ENCODE measurements at regions not wholly inside any gene's neighbourhood (a gene's known extent, or its start where the extent isn't known, plus 50 kb on each side); places are given as distances from the start of the nearest gene placed in this dataset.

DNA sequence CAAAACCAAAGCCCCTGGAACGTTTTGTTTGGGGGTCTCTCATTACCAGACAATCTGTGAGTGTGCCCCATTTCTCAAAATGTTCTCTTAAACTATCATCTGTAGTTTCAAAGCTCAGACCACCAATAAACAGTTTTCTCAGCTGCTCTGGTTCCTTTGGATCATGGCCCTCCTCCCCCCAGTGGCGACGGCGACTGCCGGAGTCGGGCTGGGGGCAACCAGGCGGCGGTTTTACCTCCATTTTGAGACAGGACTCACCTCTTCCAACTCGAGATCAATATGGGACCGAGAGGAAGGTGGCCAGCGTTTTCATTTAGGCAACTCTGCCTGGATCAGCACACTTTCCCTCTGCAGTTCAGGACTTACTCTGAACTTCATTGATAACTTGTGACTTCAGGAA, 141.5 kb upstream of the ZNF32 start:
- DNase-seq (ENCODE audit: low spot score): no peak

DNA sequence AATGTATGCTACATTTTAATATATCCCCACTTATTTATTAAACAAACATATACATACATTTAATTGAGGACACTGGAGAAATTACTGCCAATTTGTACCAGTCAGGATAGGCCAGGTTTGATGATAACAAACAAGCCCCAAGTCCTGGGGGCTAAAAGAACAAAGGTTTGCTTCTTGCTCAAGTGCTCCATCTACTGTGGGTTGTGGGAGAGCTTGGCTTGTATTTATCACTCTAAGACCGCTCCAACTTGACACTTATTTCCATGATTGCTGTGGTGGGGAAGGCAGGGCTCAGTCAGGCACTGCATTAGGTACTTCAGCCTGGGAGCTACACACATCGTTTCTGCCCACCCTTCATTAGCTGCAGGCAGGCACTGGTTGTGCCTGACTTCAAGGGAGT, 136.6 kb upstream of the ZNF32 start:
- no peak for DNase-seq (ENCODE audit: low spot score)

- DNase-seq (ENCODE audit: low spot score): no peak
Measured at GRCh38 chr10:43782814-43783213, 134.1 kb upstream of the ZNF32 start.

- no peak for DNase-seq (ENCODE audit: low spot score)
Measured at GRCh38 chr10:43781480-43782361, 133.0 kb upstream of the ZNF32 start.

DNA sequence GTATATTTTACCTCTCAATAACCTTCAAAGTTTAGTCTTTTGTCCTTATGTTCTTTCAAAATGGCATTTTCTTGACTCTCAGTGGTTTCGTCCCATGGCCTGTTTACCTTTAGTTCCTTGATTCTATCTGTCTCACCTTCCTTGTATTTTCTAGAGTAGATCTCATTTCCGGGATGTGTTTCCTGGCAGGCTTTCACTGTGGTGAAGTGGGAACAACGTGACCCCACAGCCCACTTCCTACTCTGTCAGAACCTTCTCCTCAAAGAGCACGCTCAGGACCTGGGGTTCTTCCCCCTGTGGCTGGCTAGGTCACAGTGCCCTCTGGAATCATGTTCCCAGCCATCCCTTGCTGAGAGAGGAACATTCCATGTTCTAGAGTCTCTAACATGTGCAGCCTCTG, 129.9 kb upstream of the ZNF32 start:
- no peak for DNase-seq (ENCODE audit: low spot score)

GRCh38 chr10:43775384-43775783, 126.7 kb upstream of the ZNF32 start:
- DNase-seq (ENCODE audit: low spot score): no peak

GRCh38 chr10:43774234-43774769, 125.6 kb upstream of the ZNF32 start:
- DNase-seq (ENCODE audit: low spot score): no peak

DNA sequence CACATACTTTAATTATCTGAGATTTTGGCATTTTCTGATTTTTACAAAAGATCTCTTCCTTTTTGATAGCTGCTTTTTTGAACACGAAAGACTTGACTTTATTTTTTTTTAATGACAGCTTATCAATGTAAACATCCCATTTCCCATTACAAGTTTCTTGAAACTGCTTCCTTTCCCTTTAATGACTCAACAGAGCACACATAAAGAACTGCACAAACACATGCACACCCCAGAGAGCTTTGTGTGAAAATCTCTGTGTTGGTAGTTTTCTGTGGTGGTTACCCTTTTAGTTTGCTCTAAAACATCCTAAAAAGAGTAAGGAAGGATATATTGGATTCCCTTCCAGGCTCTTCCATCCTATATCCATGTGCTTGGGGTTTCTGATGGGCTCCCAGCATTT, 125.1 kb upstream of the ZNF32 start:
- no peak for DNase-seq (ENCODE audit: low spot score)

GRCh38 chr10:43772171-43772570, 123.5 kb upstream of the ZNF32 start:
- DNase-seq (ENCODE audit: low spot score): no peak

DNA sequence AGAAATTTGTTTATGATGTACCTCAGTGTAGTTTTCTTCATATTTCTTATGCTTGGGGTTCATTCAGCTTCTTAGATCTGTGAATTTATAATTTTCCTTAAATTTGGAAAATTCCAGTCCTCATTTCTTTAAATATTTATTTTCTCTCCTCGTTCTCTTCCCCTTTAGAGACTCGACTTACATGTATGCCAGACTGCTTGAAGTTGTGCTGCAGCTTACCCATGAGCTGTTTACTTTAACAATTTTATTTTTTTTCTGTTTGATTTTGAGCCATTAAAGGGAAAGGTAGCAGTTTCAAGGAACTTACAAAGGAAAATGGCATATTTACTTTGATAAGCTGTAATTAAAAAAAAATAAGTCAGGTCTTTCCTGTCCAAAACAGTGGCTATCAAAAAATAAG, 123.0 kb upstream of the ZNF32 start:
- no peak for DNase-seq (ENCODE audit: low spot score)

DNA sequence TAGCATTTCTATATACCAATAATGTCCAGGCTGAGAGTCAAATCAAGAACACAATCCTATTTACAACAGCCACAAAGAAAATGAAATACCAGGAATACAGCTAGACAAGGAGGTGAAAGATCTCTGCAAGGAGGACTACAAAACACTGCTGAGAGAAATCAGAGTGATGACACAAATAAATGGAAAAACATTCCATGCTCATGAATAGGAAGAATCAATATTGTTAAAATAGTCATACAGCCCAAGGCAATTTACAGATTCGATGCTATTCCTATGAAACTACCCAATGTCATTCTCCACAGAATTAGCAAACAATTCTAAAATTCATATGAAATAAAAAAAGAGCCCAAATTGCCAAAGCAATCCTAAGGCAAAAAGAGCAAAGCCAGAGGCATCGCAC, 116.8 kb upstream of the ZNF32 start:
- DNase-seq (ENCODE audit: low spot score): no peak

DNA sequence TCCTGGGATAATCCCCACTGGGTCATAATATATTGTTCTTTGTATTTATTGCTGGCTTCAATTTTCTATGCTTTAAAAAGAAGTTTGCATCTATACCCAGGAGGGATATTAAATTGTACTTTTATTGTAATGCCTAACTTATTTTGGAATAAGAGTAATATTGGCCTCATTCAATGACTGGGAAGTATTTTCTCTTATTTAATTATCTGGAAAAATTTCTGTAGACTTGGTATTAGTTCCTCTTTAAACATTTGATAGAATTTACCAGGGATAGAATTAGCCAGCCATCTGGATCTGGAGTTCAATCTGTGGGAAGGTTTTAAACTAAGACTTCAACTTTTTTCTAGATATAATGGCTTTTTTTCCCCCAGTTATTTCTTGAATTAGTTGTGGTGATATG, 115.2 kb upstream of the ZNF32 start:
- DNase-seq (ENCODE audit: low spot score): no peak

DNA sequence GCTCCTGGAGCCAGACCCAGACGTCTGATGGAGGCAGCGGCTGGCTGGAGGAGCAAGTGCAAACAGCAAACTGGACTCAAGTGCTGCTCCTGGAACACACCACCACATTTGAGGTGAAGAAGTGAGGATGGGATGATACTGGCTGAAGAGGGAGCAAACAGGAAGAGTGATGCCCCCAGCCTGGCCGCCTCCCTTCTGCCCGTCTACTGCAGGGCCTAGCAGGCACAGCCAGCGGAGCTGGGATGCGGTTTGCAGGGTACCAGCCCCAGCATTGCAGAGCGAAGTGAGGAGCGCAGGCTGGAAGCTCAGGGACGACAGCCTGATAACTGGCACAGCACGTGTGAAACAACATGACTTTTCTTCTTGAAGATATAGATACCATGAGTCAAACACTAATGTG, 111.8 kb upstream of the ZNF32 start:
- no peak for DNase-seq (ENCODE audit: low spot score)

DNA sequence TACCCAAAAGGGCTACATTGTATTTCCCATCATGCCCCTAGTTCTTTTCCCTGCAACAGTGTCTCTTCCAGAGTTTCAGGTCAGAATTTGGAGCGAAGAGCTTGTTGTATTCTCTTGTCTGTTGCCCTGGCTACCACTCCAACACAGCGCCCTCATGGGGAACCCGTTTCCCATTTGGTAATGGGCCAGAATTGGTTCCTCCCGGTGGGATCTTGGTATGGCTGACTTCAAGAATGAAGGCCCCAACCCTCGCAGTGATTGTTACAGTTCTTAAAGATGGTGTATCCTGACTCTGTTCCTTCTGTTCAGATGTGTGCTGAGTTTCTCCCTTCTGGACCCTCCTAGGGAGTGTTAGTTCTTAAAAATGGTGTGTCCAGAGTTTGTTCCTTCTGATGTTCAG, 110.5 kb upstream of the ZNF32 start:
- no peak for DNase-seq (ENCODE audit: low spot score)

DNA sequence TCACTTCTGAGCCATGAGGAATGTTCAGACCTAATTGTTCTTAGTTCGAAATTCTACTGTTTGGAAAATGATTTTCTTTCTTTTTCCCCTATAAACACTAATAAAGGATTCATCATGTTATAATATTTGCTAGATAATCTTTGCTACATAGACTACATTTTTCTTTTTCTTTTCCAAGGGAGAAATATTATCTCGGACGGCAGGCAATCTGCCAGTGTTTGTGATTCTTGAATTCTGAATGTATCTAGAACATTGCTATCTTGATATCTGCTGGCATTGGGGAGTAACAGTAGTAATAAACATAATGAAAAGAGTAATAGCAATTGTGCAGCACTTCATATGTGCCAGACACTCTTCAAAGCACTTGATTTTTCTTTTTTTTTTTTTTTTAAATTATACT, 107.7 kb upstream of the ZNF32 start:
- no peak for DNase-seq (ENCODE audit: low spot score)

DNA sequence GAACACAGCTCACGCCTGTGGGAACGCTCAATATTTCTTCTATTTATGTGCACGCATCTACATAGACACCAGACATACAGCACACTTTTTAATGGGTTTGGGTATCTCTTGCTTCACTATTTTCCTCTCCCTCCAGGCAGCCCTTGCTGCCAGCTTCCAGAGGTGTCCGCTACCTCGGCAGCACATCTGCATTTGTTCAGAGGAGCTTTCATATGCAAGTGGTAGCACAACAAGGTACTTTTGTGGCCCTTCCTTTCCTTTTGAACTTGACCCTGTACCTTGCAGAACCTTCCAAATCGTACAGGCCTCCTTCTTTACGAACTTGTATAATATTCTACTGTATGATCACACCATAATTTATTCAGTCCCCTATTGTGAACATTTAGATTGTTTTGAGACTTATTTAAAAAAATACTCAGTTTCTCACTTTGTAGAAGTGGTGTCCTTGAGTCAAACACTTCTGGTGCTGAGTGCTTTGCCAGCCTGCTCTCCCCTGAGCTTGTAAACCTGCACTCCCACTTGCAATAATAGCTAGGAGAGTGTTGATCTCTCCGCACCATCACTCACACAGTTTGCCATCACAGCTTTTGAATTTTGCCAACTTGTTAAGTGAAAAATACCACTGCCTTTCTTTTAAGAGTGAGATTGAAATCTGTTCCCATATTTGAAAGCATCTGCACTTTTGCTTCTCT, 106.0 kb upstream of the ZNF32 start:
- no peak for DNase-seq (ENCODE audit: low spot score)

- no peak for DNase-seq (ENCODE audit: low spot score)
Measured at GRCh38 chr10:43753397-43754061, 104.8 kb upstream of the ZNF32 start.

GRCh38 chr10:43752682-43753081, 104.0 kb upstream of the ZNF32 start:
- no peak for DNase-seq (ENCODE audit: low spot score)

GRCh38 chr10:43751646-43752045, 103.0 kb upstream of the ZNF32 start:
- no peak for DNase-seq (ENCODE audit: low spot score)

GRCh38 chr10:43749940-43750552, 101.4 kb upstream of the ZNF32 start:
- no peak for DNase-seq (ENCODE audit: low spot score)

DNA sequence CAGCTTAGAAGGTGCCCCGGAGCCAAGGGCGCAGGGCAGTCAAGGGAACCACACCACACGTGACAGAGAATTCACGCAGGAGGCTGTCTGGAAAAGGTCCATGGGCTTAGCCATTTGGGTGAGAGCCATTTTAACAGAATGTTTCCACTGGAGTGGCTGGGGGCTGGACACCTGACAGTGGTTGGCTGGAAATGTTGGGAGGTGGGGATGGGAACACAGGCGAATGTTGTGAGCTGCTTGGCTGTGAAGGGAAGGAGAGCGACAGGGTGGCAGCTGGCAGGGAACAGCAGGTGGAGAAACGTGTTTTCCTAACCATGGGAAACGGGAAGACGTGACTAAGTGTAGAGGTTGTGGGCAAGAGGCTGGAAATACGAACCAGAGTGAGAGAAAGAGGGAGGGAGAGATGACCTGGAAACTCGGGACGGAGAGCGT, 100.5 kb upstream of the ZNF32 start:
- no peak for DNase-seq (ENCODE audit: low spot score)

DNA sequence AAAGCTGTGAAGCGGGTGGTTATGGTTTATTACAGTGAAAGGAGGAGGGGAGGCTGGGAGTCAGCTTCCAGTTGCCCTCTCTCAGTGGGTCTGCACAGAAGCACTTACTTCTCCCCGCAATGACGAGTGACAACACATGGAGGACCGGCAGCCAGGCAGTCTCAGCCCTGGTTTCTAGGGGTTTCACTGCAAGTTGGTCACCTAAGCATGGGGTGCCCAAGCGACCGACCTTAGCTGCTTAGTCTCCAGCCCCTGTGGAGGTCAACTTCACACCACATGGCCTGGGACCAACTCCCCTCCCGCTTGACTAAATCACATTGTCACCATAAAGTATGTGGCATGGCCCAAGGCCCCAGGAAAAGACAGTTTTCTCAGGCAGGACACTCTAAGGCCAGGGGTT, 99.9 kb upstream of the ZNF32 start:
- DNase-seq (ENCODE audit: low spot score): no peak

Data from H4 (cell line).